DOHH2 (cell line): ENCODE measurements at regions not wholly inside any gene's neighbourhood (a gene's known extent, or its start where the extent isn't known, plus 50 kb on each side); places are given as distances from the start of the nearest gene placed in this dataset.

Experiments
- H3F3A ChIP-seq: fragments of 200-600 bp; sonication (generic), shearing (Covaris generic); 2 replicates; pipeline ENCODE4 v1.6.0; 2016; ENCODE audit warnings: antibody characterized with exemption, mild to moderate bottlenecking; ENCODE audit not compliant: control insufficient read depth, insufficient read depth
- H3K27ac ChIP-seq: fragments of 200-600 bp; sonication (generic); 2 replicates; pipeline ENCODE4 v1.5.1; 2014; ENCODE audit warnings: low read depth, mild to moderate bottlenecking, low read length, moderate library complexity
- H3K27me3 ChIP-seq: fragments of 200-600 bp; sonication (generic); 2 replicates; pipeline ENCODE4 v1.6.1; 2014; ENCODE audit warnings: mild to moderate bottlenecking, low read length, mixed read lengths; ENCODE audit not compliant: control insufficient read depth
- H3K36me3 ChIP-seq: fragments of 200-600 bp; sonication (generic); 2 replicates; pipeline ENCODE4 v1.6.1; 2014; ENCODE audit warnings: mild to moderate bottlenecking, low read length, moderate library complexity, mixed read lengths; ENCODE audit not compliant: control insufficient read depth
- H3K4me1 ChIP-seq: fragments of 200-600 bp; sonication (generic); 2 replicates; pipeline ENCODE4 v1.6.1; 2014; ENCODE audit warnings: mild to moderate bottlenecking, low read length, mixed read lengths; ENCODE audit not compliant: control insufficient read depth
- H3K4me2 ChIP-seq: fragments of 200-600 bp; sonication (generic); 2 replicates; pipeline ENCODE4 v1.6.0; 2014; ENCODE audit warnings: mild to moderate bottlenecking, low read length, moderate library complexity
- H3K4me3 ChIP-seq: fragments of 200-600 bp; sonication (generic); 2 replicates; pipeline ENCODE4 v1.5.1; 2014; ENCODE audit warnings: mild to moderate bottlenecking, low read length, mixed read lengths
- H3K79me2 ChIP-seq: fragments of 200-600 bp; sonication (generic); 2 replicates; pipeline ENCODE4 v1.6.1; 2014; ENCODE audit warnings: mild to moderate bottlenecking, low read length, mixed read lengths; ENCODE audit not compliant: control insufficient read depth
- H3K9me2 ChIP-seq: fragments of 200-600 bp; sonication (generic); replicated peaks from 2 replicates; pipeline ENCODE4 v1.6.1; 2014; ENCODE audit warnings: mild to moderate bottlenecking, low read length, mixed read lengths; ENCODE audit not compliant: control insufficient read depth
- H3K9me3 ChIP-seq: fragments of 200-600 bp; sonication (generic); 2 replicates; pipeline ENCODE4 v1.6.1; 2014; ENCODE audit warnings: antibody characterized with exemption, low read length, mixed read lengths; ENCODE audit not compliant: control insufficient read depth, insufficient read depth
- H4K20me1 ChIP-seq: fragments of 200-600 bp; sonication (generic); 2 replicates; pipeline ENCODE4 v1.6.0; 2014; ENCODE audit warnings: low read depth, mild to moderate bottlenecking, antibody characterized with exemption, low read length, moderate library complexity; ENCODE audit not compliant: control insufficient read depth, insufficient read depth
- CTCF ChIP-seq: fragments of 200-600 bp; sonication (generic); IDR thresholded peaks from one replicate; pipeline ENCODE4 v1.5.1; 2014; ENCODE audit warnings: antibody characterized with exemption, mild to moderate bottlenecking, low read depth, low read length; ENCODE audit not compliant: poor library complexity, severe bottlenecking
- EZH2phosphoT487 ChIP-seq: fragments of 200-600 bp; sonication (generic); IDR thresholded peaks from 2 replicates; pipeline ENCODE4 v1.6.1; 2017; ENCODE audit warnings: borderline replicate concordance, mild to moderate bottlenecking, antibody characterized with exemption, low read length, moderate library complexity, mixed read lengths

DNA sequence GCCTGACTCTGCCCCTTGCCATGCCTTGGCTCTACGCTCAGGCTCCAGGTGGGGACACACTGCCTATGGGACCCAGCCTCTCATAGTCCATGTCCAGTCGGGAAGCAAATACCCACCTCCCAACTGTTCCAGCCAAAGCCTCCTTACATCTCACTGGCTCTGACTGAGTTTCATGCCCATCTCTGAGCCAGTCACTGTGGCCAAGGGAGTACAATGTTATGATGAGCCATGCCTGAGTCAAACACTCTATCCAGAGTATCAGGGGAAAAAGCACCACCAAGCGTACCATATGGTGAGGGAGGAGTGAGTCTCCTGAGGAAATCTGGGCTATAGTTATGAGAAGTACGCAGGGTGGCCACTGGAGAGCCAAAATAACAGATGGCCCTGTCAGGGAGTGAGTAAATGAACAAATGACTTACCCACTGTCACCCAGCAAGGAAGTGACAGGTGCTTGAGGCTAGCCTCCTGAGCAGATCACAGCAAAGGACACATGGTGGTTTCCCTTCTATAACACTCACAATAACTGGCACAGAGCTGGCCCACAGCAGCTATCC, 236.6 kb upstream of the GJB5 start:
- Histone ChIP-seq H3K9me3 (no peaks in the 10 kb centered on the region), H3K4me2 (no peak overlapping the region), H3K79me2 (no peaks in the 10 kb centered on the region), H3K9me2 (no peaks in the 10 kb centered on the region), H3K36me3 (no peaks in the 10 kb centered on the region), H3K4me1 (no peaks in the 10 kb centered on the region), H3K27me3 (no peaks in the 10 kb centered on the region), H3K4me3 (no peak overlapping the region), H3F3A (no peaks in the 10 kb centered on the region), H3K27ac (no peak overlapping the region), H4K20me1 (no peaks in the 10 kb centered on the region)
- TF ChIP-seq EZH2phosphoT487 (no peak), CTCF (no peak)

DNA sequence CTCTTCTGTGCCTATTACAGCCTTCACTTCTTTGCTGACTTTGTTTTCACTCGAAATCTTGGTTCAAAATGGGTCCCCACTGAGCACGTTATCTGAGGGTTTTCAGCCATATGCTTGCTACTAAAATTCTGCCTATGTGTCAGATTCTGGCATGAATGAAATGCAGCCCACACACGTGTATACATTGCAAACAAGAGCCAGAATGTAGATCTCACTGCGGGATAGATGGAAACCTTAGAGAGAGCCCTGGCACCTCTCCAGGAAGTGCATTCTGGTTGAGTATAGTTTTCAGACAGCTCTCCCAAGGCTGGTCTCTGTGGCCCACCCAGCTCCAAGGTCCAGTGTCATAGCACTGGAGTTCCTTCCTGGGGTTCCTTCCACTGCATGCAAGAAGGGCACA, 234.7 kb upstream of the GJB5 start:
- Histone ChIP-seq H3K36me3 (no peaks in the 10 kb centered on the region), H3K9me3 (no peaks in the 10 kb centered on the region)
- TF ChIP-seq CTCF (no peak), EZH2phosphoT487 (no peak)

DNA sequence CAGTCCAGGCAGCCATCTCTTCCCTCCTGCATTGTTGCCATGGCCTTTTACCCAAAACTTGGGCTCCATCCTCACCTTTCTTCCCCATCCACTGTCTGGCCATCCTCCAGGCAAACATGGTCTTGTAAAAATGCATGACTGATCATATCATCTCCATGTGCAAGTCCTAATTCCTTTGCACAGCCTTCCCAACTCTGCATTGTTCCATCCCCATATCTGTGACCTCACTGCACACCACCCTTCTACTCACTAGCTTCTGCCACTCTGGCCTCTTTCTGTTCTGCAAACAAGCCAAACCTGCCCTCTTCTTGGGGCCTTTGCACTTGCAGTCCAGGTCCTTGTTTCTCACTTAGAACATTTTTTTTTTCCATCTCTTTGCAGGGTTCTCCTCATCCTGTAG, 230.1 kb upstream of the GJB5 start:
- no peaks in the 10 kb centered on the region for H3K27me3 ChIP-seq
- H3F3A ChIP-seq: no peaks in the 10 kb centered on the region
- no peak for TF ChIP-seq EZH2phosphoT487
- TF ChIP-seq CTCF: no peak
- no peak overlapping the region for H3K4me3 ChIP-seq
- no peaks in the 10 kb centered on the region for H3K9me2 ChIP-seq
- H3K4me2 ChIP-seq: no peak overlapping the region
- H3K9me3 ChIP-seq: no peaks in the 10 kb centered on the region
- H3K36me3 ChIP-seq: no peaks in the 10 kb centered on the region
- no peak overlapping the region for H3K27ac ChIP-seq
- no peaks in the 10 kb centered on the region for H3K4me1 ChIP-seq
- H4K20me1 ChIP-seq: no peaks in the 10 kb centered on the region
- no peaks in the 10 kb centered on the region for H3K79me2 ChIP-seq

More for the DNA sequence above, 234.7 kb upstream of the GJB5 start:
- no peaks in the 10 kb centered on the region for H3K4me1 ChIP-seq
- H3K4me2 ChIP-seq: no peak overlapping the region
- no peaks in the 10 kb centered on the region for H3K27me3 ChIP-seq
- H3K9me2 ChIP-seq: no peaks in the 10 kb centered on the region
- H4K20me1 ChIP-seq: no peaks in the 10 kb centered on the region
- H3K27ac ChIP-seq: no peak overlapping the region
- no peak overlapping the region for H3K4me3 ChIP-seq
- no peaks in the 10 kb centered on the region for H3K79me2 ChIP-seq
- H3F3A ChIP-seq: no peaks in the 10 kb centered on the region
